ENCODE measurements at regions not wholly inside any gene's neighbourhood (a gene's known extent, or its start where the extent isn't known, plus 50 kb on each side); places are given as distances from the start of the nearest gene placed in this dataset.

GRCh38 chr4:160217352-160217751 lies 1114.5 kb downstream of the RAPGEF2 start:
- Histone ChIP-seq H3K27me3 (no peaks in the 10 kb centered on the region), H3K9me3 (no peaks in the 10 kb centered on the region), H3K4me1 (ENCODE audit: insufficient read depth) (no peaks in the 10 kb centered on the region), H3K4me3 (no peak overlapping the region), H3K27ac (no peak overlapping the region), H3K36me3 (no peaks in the 10 kb centered on the region)
- DNase-seq = no peak
- intact Hi-C loops (cut with DNase I) = no loop called here
- TF ChIP-seq CTCF (IDR thresholded peaks at IDR 0.05) = no peak
- no peak for TF ChIP-seq EP300 (IDR thresholded peaks at IDR 0.05)
- no peak for TF ChIP-seq POLR2A (IDR thresholded peaks at IDR 0.05)
- 93 to 96% (median 95%) methylated on average over 1 of the region's 1 CpG for WGBS, 3 donors

GRCh38 chr4:160224049-160224448 lies 1121.2 kb downstream of the RAPGEF2 start:
- Histone ChIP-seq H3K4me3 (no peak overlapping the region), H3K4me1 (ENCODE audit: insufficient read depth) (no peaks in the 10 kb centered on the region), H3K27me3 (no peaks in the 10 kb centered on the region), H3K36me3 (no peaks in the 10 kb centered on the region), H3K27ac (no peak overlapping the region), H3K9me3 (no peaks in the 10 kb centered on the region)
- DNase-seq = no peak
- WGBS, 3 donors = 81 to 86% (median 81%) methylated on average over 3 of the region's 3 CpGs
- intact Hi-C loops (cut with DNase I) = no loop called here
- TF ChIP-seq POLR2A (IDR thresholded peaks at IDR 0.05) (no peak), EP300 (IDR thresholded peaks at IDR 0.05) (no peak), CTCF (IDR thresholded peaks at IDR 0.05) (no peak)

- H3K27ac ChIP-seq = no peak overlapping the region
- no peak for TF ChIP-seq CTCF (IDR thresholded peaks at IDR 0.05)
- TF ChIP-seq POLR2A (IDR thresholded peaks at IDR 0.05) = no peak
- TF ChIP-seq EP300 (IDR thresholded peaks at IDR 0.05) = no peak
- intact Hi-C loops (cut with DNase I) = no loop called here
- WGBS, 3 donors = 57 to 72% (median 66%) methylated on average over 3 of the region's 3 CpGs
- H3K27me3 ChIP-seq = no peaks in the 10 kb centered on the region
- H3K9me3 ChIP-seq = no peaks in the 10 kb centered on the region
- no peak overlapping the region for H3K4me3 ChIP-seq
- H3K4me1 ChIP-seq (ENCODE audit: insufficient read depth) = no peaks in the 10 kb centered on the region
- no peaks in the 10 kb centered on the region for H3K36me3 ChIP-seq
- DNase-seq = no peak
These were observed 1130.3 kb downstream of the RAPGEF2 start for GRCh38 chr4:160233141-160233540.

- Histone ChIP-seq H3K4me3 (no peak overlapping the region), H3K27me3 (no peaks in the 10 kb centered on the region), H3K9me3 (no peaks in the 10 kb centered on the region), H3K27ac (no peak overlapping the region), H3K4me1 (ENCODE audit: insufficient read depth) (no peaks in the 10 kb centered on the region), H3K36me3 (no peaks in the 10 kb centered on the region)
- intact Hi-C loops (cut with DNase I) = no loop called here
- TF ChIP-seq EP300 (IDR thresholded peaks at IDR 0.05) (no peak), CTCF (IDR thresholded peaks at IDR 0.05) (no peak), POLR2A (IDR thresholded peaks at IDR 0.05) (no peak)
- DNase-seq = no peak
- WGBS, 3 donors = 60 to 68% (median 62%) methylated on average over 2 of the region's 2 CpGs
These were observed 1132.4 kb downstream of the RAPGEF2 start for GRCh38 chr4:160235285-160235684.

GRCh38 chr4:160235771-160236170 lies 1132.9 kb downstream of the RAPGEF2 start:
- no peak for TF ChIP-seq POLR2A (IDR thresholded peaks at IDR 0.05)
- no peak for TF ChIP-seq EP300 (IDR thresholded peaks at IDR 0.05)
- TF ChIP-seq CTCF (IDR thresholded peaks at IDR 0.05) = no peak
- no peaks in the 10 kb centered on the region for H3K9me3 ChIP-seq
- no peaks in the 10 kb centered on the region for H3K27me3 ChIP-seq
- no peaks in the 10 kb centered on the region for H3K36me3 ChIP-seq
- intact Hi-C loops (cut with DNase I) = no loop called here
- no peak for DNase-seq
- no peaks in the 10 kb centered on the region for H3K4me1 ChIP-seq (ENCODE audit: insufficient read depth)
- no peak overlapping the region for H3K4me3 ChIP-seq
- no peak overlapping the region for H3K27ac ChIP-seq

All from ovary (tissue), 7 donors.